K562 (cell line): ENCODE measurements at regions not wholly inside any gene's neighbourhood (a gene's known extent, or its start where the extent isn't known, plus 50 kb on each side); places are given as distances from the start of the nearest gene placed in this dataset.

Experiments used
- ATAC-seq: fragments of 200-7000 bp; cut with Tn5 transposase; 3 replicates; pipeline ENCODE4 v1.9.1; 2020; ENCODE audit warnings: moderate library complexity
- BruUV-seq: library from RNA; stranded (reverse); fragments of 400-500 nt; replicated peaks from 2 replicates; lab custom pipeline; 2021; lab: Mats Ljungman, UMichigan
- CTCF ChIA-PET: fragments of 300-600 bp; formaldehyde crosslinking; extraction: SDS; loops from one replicate; lab custom pipeline; 2021; ENCODE audit warnings: low intra/inter-chr PET ratio; lab: Yijun Ruan, JAX
- POLR2A ChIA-PET: fragments of 300-600, 350-650 bp; sonication (Branson Sonifier 250); formaldehyde crosslinking; extraction: SDS; loops from one replicate; lab custom pipeline; 2021; ENCODE audit warnings: antibody characterized with exemption, inconsistent platforms; lab: Yijun Ruan, JAX
- DNase-seq, 4 experiments: peaks; one replicate each; pipeline versions ENCODE4 v3.0.0 to v3.0.0-alpha.2; 2011 to 2018; ENCODE audit warnings: low spot score in 3 of 4, mixed read lengths in 3 of 4; ENCODE audit errors: extremely low read depth in 1 of 4
- FAIRE-seq: peaks from 2 replicates; lab custom pipeline; 2011; peaks lifted over from hg19 to GRCh38; lab: Jason Lieb, UNC
- H2AFZ ChIP-seq: 2 replicates; pipeline ENCODE4 v1.6.0; 2011; ENCODE audit warnings: low read depth, low read length, control low read depth, inconsistent platforms
- H3K27ac ChIP-seq: fragments of 200-600 bp; 3 replicates; pipeline ENCODE4 v1.8.0; 2011; ENCODE audit warnings: low read depth, mild to moderate bottlenecking, control low read depth, inconsistent platforms, low read length, moderate library complexity, mixed read lengths; ENCODE audit errors: extremely low read depth
- H3K27me3 ChIP-seq, 2 experiments: fragments of 300-600 bp in 1 of 2; 2 replicates in 1 of 2; 3 replicates in 1 of 2; pipeline versions ENCODE4 v1.6.0 to v1.8.0; 2011; ENCODE audit warnings: inconsistent platforms in 2 of 2, low read length in 2 of 2, mild to moderate bottlenecking in 1 of 2, mixed read lengths in 1 of 2, moderate library complexity in 1 of 2; ENCODE audit not compliant: control insufficient read depth in 2 of 2, insufficient read depth in 2 of 2
- H3K36me3 ChIP-seq: fragments of 300-600 bp; 3 replicates; pipeline ENCODE4 v1.8.0; 2011; ENCODE audit warnings: mild to moderate bottlenecking, low read length, inconsistent platforms; ENCODE audit not compliant: control insufficient read depth, insufficient read depth
- H3K4me1 ChIP-seq, 2 experiments: fragments of 200-600 bp in 1 of 2; replicated peaks in 1 of 2; 2 replicates in 1 of 2; 3 replicates in 1 of 2; pipeline versions ENCODE4 v1.5.1 to v1.8.0; 2011; ENCODE audit warnings: inconsistent platforms in 2 of 2, low read length in 2 of 2, mild to moderate bottlenecking in 1 of 2, mixed read lengths in 1 of 2, moderate library complexity in 1 of 2; ENCODE audit not compliant: control insufficient read depth in 2 of 2, insufficient read depth in 2 of 2
- H3K4me2 ChIP-seq: 2 replicates; pipeline ENCODE4 v1.6.1; 2011; ENCODE audit warnings: low read length, control low read depth, inconsistent platforms, mixed read lengths; ENCODE audit not compliant: insufficient read depth
- H3K4me3 ChIP-seq: fragments of 200-600 bp; sonication (generic), shearing (Covaris generic); 2 replicates; pipeline ENCODE4 v1.5.1; 2016; ENCODE audit warnings: control low read depth, inconsistent platforms
- H3K79me2 ChIP-seq: fragments of 200-600 bp; 3 replicates; pipeline ENCODE4 v1.8.0; 2011; ENCODE audit warnings: low read length, inconsistent platforms; ENCODE audit not compliant: control insufficient read depth, insufficient read depth
- H3K9ac ChIP-seq, 2 experiments: 2 replicates each; pipeline versions ENCODE4 v1.6.0 to v1.6.1; 2011; ENCODE audit warnings: low read depth in 2 of 2, low read length in 2 of 2, control low read depth in 1 of 2, inconsistent platforms in 1 of 2, mild to moderate bottlenecking in 1 of 2, mixed read lengths in 1 of 2; ENCODE audit not compliant: insufficient read depth in 1 of 2
- H3K9me1 ChIP-seq: one replicate; pipeline ENCODE4 v1.6.0; 2011; ENCODE audit warnings: inconsistent platforms, mild to moderate bottlenecking, low read length, moderate library complexity; ENCODE audit not compliant: control insufficient read depth, insufficient read depth
- H3K9me3 ChIP-seq: replicated peaks from 2 replicates; pipeline ENCODE4 v1.5.1; 2011; ENCODE audit warnings: low read depth, low read length, inconsistent platforms; ENCODE audit not compliant: control insufficient read depth, insufficient read depth
- H4K20me1 ChIP-seq: replicated peaks from 2 replicates; pipeline ENCODE4 v1.6.1; 2011; ENCODE audit warnings: low read length, inconsistent platforms, mixed read lengths; ENCODE audit not compliant: control insufficient read depth, insufficient read depth
- ASH1L ChIP-seq: fragments of 450-650 bp; IDR thresholded peaks from 2 replicates; pipeline ENCODE4 v1.6.1; 2018; ENCODE audit warnings: borderline replicate concordance, mild to moderate bottlenecking, low read depth; ENCODE audit not compliant: partially characterized antibody
- CXXC5 ChIP-seq: fragments of 250-450 bp; sonication (Bioruptor Pico); IDR thresholded peaks from 2 replicates; pipeline ENCODE4 v1.8.0; 2022; ENCODE audit warnings: inconsistent platforms, mild to moderate bottlenecking, moderate library complexity
- HDGF ChIP-seq: fragments of 450-650 bp; IDR thresholded peaks from 2 replicates; pipeline ENCODE4 v1.6.1; 2016
- LARP7 ChIP-seq: fragments of 450-650 bp; IDR thresholded peaks from 2 replicates; pipeline ENCODE4 v1.6.1; 2016
- NCOR1 ChIP-seq: fragments of 450-650 bp; IDR thresholded peaks from 2 replicates; pipeline ENCODE4 v1.6.1; 2016; ENCODE audit warnings: mild to moderate bottlenecking, moderate library complexity
- NRF1 ChIP-seq, 2 experiments: fragments of 450-650 bp; IDR thresholded peaks in 1 of 2; conservative IDR thresholded peaks in 1 of 2; 2 replicates each; pipeline ENCODE4 v1.6.1; 2014; ENCODE audit warnings: mild to moderate bottlenecking in 2 of 2
- PHTF2 ChIP-seq: fragments of 250-450 bp; sonication (Bioruptor Pico); IDR thresholded peaks from 2 replicates; pipeline ENCODE4 v1.5.0; 2021; ENCODE audit warnings: mild to moderate bottlenecking
- PYGO2 ChIP-seq: fragments of 450-650 bp; IDR thresholded peaks from 2 replicates; pipeline ENCODE4 v1.6.1; 2016; ENCODE audit warnings: mild to moderate bottlenecking, missing genetic modification characterization, moderate library complexity, missing compliant biosample characterization
- SNIP1 ChIP-seq: fragments of 450-650 bp; IDR thresholded peaks from 2 replicates; pipeline ENCODE4 v1.7.1; 2017; ENCODE audit warnings: low read depth, mild to moderate bottlenecking
- ZBTB2 ChIP-seq: fragments of 450-650 bp; IDR thresholded peaks from 2 replicates; pipeline ENCODE4 v1.6.1; 2016; ENCODE audit warnings: antibody characterized with exemption
- ZNF431 ChIP-seq: sonication (generic); formaldehyde crosslinking; IDR thresholded peaks from 2 replicates; pipeline ENCODE4 v1.8.0; 2022; ENCODE audit warnings: mild to moderate bottlenecking, missing genetic modification reagents
- WGBS: fragments of 100-300 bp; shearing (Covaris generic); methylation state at CpG from one replicate; pipeline ENCODE4 v1.1.6; 2016; ENCODE audit warnings: low coverage, mixed read lengths; ENCODE audit not compliant: insufficient coverage; ENCODE audit errors: missing lambda C conversion rate; 5-methylcytosine and 5-hydroxymethylcytosine counted together
- in situ Hi-C: fragments of 300-500 bp; cut with MboI; formaldehyde crosslinking; loops from 4 replicates; pipeline ENCODE4 v1.15.0; 2018; ENCODE audit warnings: inconsistent platforms, mixed read lengths
- intact Hi-C: fragments of 100-400 bp; cut with micrococcal nuclease; formaldehyde crosslinking; loops from 2 replicates; pipeline ENCODE4 v1.14.2; 2022
- TF ChIP-seq, protein P1 (sequence below), 2 experiments: IDR thresholded peaks; 2 replicates each; pipeline ENCODE4 v1.6.1; 2012; ENCODE audit warnings: improper control_type of control experiment in 2 of 2, low read depth in 2 of 2, low read length in 2 of 2, borderline replicate concordance in 1 of 2
- TF ChIP-seq, protein P2 (sequence below), 2 experiments: fragments of 450-650 bp in 1 of 2; sonication (generic) in 1 of 2; formaldehyde crosslinking in 1 of 2; IDR thresholded peaks in 1 of 2; conservative IDR thresholded peaks in 1 of 2; 2 replicates each; pipeline versions ENCODE4 v1.6.1 to v1.8.1; 2016 to 2023; ENCODE audit warnings: mild to moderate bottlenecking in 2 of 2, moderate library complexity in 2 of 2, inconsistent platforms in 1 of 2, missing genetic modification reagents in 1 of 2
- TF ChIP-seq, protein P3 (sequence below): fragments of 450-650 bp; formaldehyde crosslinking; IDR thresholded peaks from 2 replicates; pipeline ENCODE4 v1.4.0; 2020; ENCODE audit warnings: mild to moderate bottlenecking, moderate library complexity

DNA sequence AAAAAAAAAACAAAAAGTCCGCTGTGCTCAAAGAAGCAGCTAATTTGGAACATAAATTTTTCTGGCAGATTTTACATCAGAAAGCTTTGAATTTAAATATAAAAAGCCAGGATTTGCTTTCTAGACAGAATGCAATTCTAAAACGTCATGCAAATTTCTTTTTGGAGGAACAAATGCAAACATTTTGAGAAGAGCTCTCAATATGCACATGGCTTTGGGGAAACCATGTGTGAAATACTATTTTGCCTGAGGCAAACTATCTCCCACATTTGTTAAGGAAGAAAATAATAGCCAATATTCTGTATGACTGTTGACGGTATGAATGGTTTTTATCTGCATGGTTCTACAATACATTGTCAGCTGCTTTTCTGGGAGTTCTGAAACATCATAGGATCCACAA is 320.0 kb upstream of the PSMD7 start:
- H3K27me3 ChIP-seq, result peaks cover 0 to 7% of the 10 kb centered on the region in 2 experiments; a peak in 2 of 5 replicates
- CTCF ChIA-PET, result no interaction called here
- TF ChIP-seq ASH1L (no peak), ZNF431 (CRISPR knock-in tag) (no peak), NCOR1 (no peak), PYGO2 (tag) (no peak), HDGF (no peak), CXXC5 (CRISPR knock-in tag) (no peak), SNIP1 (no peak), ZBTB2 (no peak), PHTF2 (CRISPR knock-in tag) (no peak), NRF1 (conservative IDR thresholded peaks at IDR 0.05 in 1 of 2, IDR thresholded peaks at IDR 0.05 in 1 of 2) (no peak), LARP7 (no peak)
- TF ChIP-seq, protein P1, sequence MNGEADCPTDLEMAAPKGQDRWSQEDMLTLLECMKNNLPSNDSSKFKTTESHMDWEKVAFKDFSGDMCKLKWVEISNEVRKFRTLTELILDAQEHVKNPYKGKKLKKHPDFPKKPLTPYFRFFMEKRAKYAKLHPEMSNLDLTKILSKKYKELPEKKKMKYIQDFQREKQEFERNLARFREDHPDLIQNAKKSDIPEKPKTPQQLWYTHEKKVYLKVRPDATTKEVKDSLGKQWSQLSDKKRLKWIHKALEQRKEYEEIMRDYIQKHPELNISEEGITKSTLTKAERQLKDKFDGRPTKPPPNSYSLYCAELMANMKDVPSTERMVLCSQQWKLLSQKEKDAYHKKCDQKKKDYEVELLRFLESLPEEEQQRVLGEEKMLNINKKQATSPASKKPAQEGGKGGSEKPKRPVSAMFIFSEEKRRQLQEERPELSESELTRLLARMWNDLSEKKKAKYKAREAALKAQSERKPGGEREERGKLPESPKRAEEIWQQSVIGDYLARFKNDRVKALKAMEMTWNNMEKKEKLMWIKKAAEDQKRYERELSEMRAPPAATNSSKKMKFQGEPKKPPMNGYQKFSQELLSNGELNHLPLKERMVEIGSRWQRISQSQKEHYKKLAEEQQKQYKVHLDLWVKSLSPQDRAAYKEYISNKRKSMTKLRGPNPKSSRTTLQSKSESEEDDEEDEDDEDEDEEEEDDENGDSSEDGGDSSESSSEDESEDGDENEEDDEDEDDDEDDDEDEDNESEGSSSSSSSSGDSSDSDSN (IDR thresholded peaks at IDR 0.05; ENCODE audit: borderline replicate concordance in 1 of 2, low read depth in 2 of 2, low read length in 2 of 2), result no peak
- TF ChIP-seq, protein P2, sequence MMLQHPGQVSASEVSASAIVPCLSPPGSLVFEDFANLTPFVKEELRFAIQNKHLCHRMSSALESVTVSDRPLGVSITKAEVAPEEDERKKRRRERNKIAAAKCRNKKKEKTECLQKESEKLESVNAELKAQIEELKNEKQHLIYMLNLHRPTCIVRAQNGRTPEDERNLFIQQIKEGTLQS (IDR thresholded peaks at IDR 0.05), result no peak
- TF ChIP-seq, protein P2 (CRISPR knock-in tag; conservative IDR thresholded peaks at IDR 0.05), result no peak
- TF ChIP-seq, protein P3, sequence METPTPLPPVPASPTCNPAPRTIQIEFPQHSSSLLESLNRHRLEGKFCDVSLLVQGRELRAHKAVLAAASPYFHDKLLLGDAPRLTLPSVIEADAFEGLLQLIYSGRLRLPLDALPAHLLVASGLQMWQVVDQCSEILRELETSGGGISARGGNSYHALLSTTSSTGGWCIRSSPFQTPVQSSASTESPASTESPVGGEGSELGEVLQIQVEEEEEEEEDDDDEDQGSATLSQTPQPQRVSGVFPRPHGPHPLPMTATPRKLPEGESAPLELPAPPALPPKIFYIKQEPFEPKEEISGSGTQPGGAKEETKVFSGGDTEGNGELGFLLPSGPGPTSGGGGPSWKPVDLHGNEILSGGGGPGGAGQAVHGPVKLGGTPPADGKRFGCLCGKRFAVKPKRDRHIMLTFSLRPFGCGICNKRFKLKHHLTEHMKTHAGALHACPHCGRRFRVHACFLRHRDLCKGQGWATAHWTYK (CRISPR knock-in tag), result no peak

More for the DNA sequence above, 320.0 kb upstream of the PSMD7 start:
- 0% methylated on average over 3 of the region's 3 CpGs for WGBS
- no TSS peak for BruUV-seq
- Histone ChIP-seq H3K27ac (no peak overlapping the region), H3K4me2 (no peak overlapping the region), H3K4me1 (no peaks in the 10 kb centered on the region), H3K9ac (no peak overlapping the region), H3K9me3 (no peaks in the 10 kb centered on the region), H3K9me1 (no peaks in the 10 kb centered on the region), H3K79me2 (no peaks in the 10 kb centered on the region), H3K36me3 (no peaks in the 10 kb centered on the region), H2AFZ (no peak overlapping the region), H4K20me1 (no peaks in the 10 kb centered on the region), H3K4me3 (no peak overlapping the region)
- in situ Hi-C loops (no loop called here), intact Hi-C loops (no loop called here)
- POLR2A ChIA-PET, result no interaction called here
- DNase-seq (no peak), ATAC-seq (no peak), FAIRE-seq (no peak)
